ENCODE measurements at regions not wholly inside any gene's neighbourhood (a gene's known extent, or its start where the extent isn't known, plus 50 kb on each side); places are given as distances from the start of the nearest gene placed in this dataset.
"Not testable (repeated sequence)": the region's sequence is repeated elsewhere in the genome, so short reads cannot be mapped to it uniquely, and the experiment has no call there.

GRCh38 chr1:2955652-2956051 lies 65.6 kb upstream of the ACTRT2 start:
- DNase-seq: no peak

- no peak for DNase-seq
These were observed 64.7 kb upstream of the ACTRT2 start for GRCh38 chr1:2956576-2956975.

GRCh38 chr1:2957329-2957728 lies 63.9 kb upstream of the ACTRT2 start:
- DNase-seq: no peak

- not testable (repeated sequence) for DNase-seq
These were observed 61.4 kb upstream of the ACTRT2 start for GRCh38 chr1:2959881-2960280.

- DNase-seq: peak; percentile 13
These were observed 60.2 kb upstream of the ACTRT2 start for GRCh38 chr1:2961081-2961480.

GRCh38 chr1:2961661-2962060 lies 59.6 kb upstream of the ACTRT2 start:
- DNase-seq: no peak

GRCh38 chr1:2962061-2962460 lies 59.2 kb upstream of the ACTRT2 start:
- no peak for DNase-seq

GRCh38 chr1:2962541-2962940 lies 58.7 kb upstream of the ACTRT2 start:
- peak; percentile 51 for DNase-seq

GRCh38 chr1:2962946-2963345 lies 58.3 kb upstream of the ACTRT2 start:
- peak; percentile 31 for DNase-seq

GRCh38 chr1:2965676-2966075 lies 55.6 kb upstream of the ACTRT2 start:
- DNase-seq: peak; percentile 51

GRCh38 chr1:2966449-2967328 lies 54.6 kb upstream of the ACTRT2 start:
- DNase-seq: peak; percentile 33

GRCh38 chr1:2967329-2967725 lies 53.9 kb upstream of the ACTRT2 start:
- peak; percentile 41 for DNase-seq

GRCh38 chr1:2967881-2968280 lies 53.4 kb upstream of the ACTRT2 start:
- peak; percentile 36 for DNase-seq

GRCh38 chr1:2968471-2968881 lies 52.8 kb upstream of the ACTRT2 start:
- peak; percentile 46 for DNase-seq

- DNase-seq: peak; percentile 48
These were observed 52.0 kb upstream of the ACTRT2 start for GRCh38 chr1:2969011-2969844.

- DNase-seq: peak; percentile 47
These were observed 51.4 kb upstream of the ACTRT2 start for GRCh38 chr1:2969845-2970291.

GRCh38 chr1:2970311-2971071 lies 50.8 kb upstream of the ACTRT2 start:
- peak; percentile 39 for DNase-seq

GRCh38 chr1:2971101-2971501 lies 50.2 kb upstream of the ACTRT2 start:
- no peak for DNase-seq
